Ovary (tissue), 3 donors: ENCODE measurements at regions not wholly inside any gene's neighbourhood (a gene's known extent, or its start where the extent isn't known, plus 50 kb on each side); places are given as distances from the start of the nearest gene placed in this dataset.

Experiments used
- EP300 ChIP-seq: sonication (generic); formaldehyde crosslinking; IDR thresholded peaks from one replicate; pipeline ENCODE4 v1.6.1; 2017; ENCODE audit warnings: antibody characterized with exemption
- POLR2A ChIP-seq: fragments of 450-650 bp; IDR thresholded peaks from one replicate; pipeline ENCODE4 v1.6.1; 2017; ENCODE audit warnings: antibody characterized with exemption, mild to moderate bottlenecking, moderate library complexity
- TF ChIP-seq, protein P1 (sequence below), 3 donors: fragments of 450-650 bp in 2 of 3; fragments of 200-600 bp in 1 of 3; IDR thresholded peaks; one replicate each; pipeline versions ENCODE4 v1.5.1 to v1.8.0; 2016 to 2022; ENCODE audit warnings: antibody characterized with exemption in 3 of 3, mild to moderate bottlenecking in 1 of 3
- donor health status: DM: no; HTN: no; CAD: no.

DNA sequence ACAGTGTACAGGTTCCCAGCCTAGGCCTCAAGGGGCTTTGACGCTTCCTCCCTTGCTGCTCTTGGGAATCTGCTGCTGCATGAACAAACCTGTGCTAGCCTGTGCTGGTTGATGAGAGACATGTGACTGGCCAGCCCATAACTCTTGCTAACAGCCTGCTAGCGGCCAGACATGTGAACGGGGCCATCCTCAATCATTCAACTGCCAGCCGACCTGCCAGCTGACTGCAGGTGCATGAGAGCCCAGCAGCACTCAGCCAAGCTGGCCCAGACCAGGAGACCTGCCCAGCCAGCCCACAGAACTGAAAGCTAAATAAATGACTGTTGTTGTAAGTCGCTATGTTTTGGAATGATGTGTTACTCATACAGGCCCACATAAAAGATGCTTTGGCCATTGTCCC is 82.4 kb upstream of the DLG1 start:
- TF ChIP-seq, protein P1, sequence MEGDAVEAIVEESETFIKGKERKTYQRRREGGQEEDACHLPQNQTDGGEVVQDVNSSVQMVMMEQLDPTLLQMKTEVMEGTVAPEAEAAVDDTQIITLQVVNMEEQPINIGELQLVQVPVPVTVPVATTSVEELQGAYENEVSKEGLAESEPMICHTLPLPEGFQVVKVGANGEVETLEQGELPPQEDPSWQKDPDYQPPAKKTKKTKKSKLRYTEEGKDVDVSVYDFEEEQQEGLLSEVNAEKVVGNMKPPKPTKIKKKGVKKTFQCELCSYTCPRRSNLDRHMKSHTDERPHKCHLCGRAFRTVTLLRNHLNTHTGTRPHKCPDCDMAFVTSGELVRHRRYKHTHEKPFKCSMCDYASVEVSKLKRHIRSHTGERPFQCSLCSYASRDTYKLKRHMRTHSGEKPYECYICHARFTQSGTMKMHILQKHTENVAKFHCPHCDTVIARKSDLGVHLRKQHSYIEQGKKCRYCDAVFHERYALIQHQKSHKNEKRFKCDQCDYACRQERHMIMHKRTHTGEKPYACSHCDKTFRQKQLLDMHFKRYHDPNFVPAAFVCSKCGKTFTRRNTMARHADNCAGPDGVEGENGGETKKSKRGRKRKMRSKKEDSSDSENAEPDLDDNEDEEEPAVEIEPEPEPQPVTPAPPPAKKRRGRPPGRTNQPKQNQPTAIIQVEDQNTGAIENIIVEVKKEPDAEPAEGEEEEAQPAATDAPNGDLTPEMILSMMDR (IDR thresholded peaks at IDR 0.05), result no peak
- TF ChIP-seq POLR2A (no peak), EP300 (no peak)
